ENCODE measurements at regions not wholly inside any gene's neighbourhood (a gene's known extent, or its start where the extent isn't known, plus 50 kb on each side); places are given as distances from the start of the nearest gene placed in this dataset.

- H3K4me3 ChIP-seq: no peak overlapping the region
- H3K36me3 ChIP-seq (replicated peaks in 1 of 2; ENCODE audit: insufficient read depth in 1 of 2, low read depth in 2 of 2): no peaks in the 10 kb centered on the region
- no peaks in the 10 kb centered on the region for H3K4me1 ChIP-seq
- no peak for DNase-seq
- no peaks in the 10 kb centered on the region for H3K9me3 ChIP-seq
- ATAC-seq: no peak
- H3K27me3 ChIP-seq: no peaks in the 10 kb centered on the region
- intact Hi-C loops (cut with DNase I): no loop called here
- no peak for TF ChIP-seq POLR2A (IDR thresholded peaks at IDR 0.05)
- TF ChIP-seq CTCF (IDR thresholded peaks at IDR 0.05): no peak
- H3K27ac ChIP-seq: no peak overlapping the region
Observed at GRCh38 chrX:39361736-39362135, 560.5 kb downstream of the MID1IP1 start.

- no peaks in the 10 kb centered on the region for H3K4me1 ChIP-seq
- intact Hi-C loops (cut with DNase I): no loop called here
- ATAC-seq (no peak), DNase-seq (no peak)
- H3K36me3 ChIP-seq (replicated peaks in 1 of 2; ENCODE audit: insufficient read depth in 1 of 2, low read depth in 2 of 2): no peaks in the 10 kb centered on the region
- 39 to 54% methylated on average over 4 to 5 of the region's 5 CpGs for WGBS, 2 donors
- no peak overlapping the region for H3K4me3 ChIP-seq
- no peak overlapping the region for H3K27ac ChIP-seq
- H3K9me3 ChIP-seq: no peaks in the 10 kb centered on the region
- H3K27me3 ChIP-seq: no peaks in the 10 kb centered on the region
- TF ChIP-seq CTCF (IDR thresholded peaks at IDR 0.05) (no peak), POLR2A (IDR thresholded peaks at IDR 0.05) (no peak)
Observed at GRCh38 chrX:39367416-39367815, 566.2 kb downstream of the MID1IP1 start.

GRCh38 chrX:39372115-39372514 lies 570.9 kb downstream of the MID1IP1 start:
- H3K4me3 ChIP-seq: no peak overlapping the region
- no peak overlapping the region for H3K27ac ChIP-seq
- no peaks in the 10 kb centered on the region for H3K36me3 ChIP-seq (replicated peaks in 1 of 2; ENCODE audit: insufficient read depth in 1 of 2, low read depth in 2 of 2)
- DNase-seq (no peak), ATAC-seq (no peak)
- no peaks in the 10 kb centered on the region for H3K9me3 ChIP-seq
- intact Hi-C loops (cut with DNase I): no loop called here
- TF ChIP-seq POLR2A (IDR thresholded peaks at IDR 0.05) (no peak), CTCF (IDR thresholded peaks at IDR 0.05) (no peak)
- 50 to 67% methylated on average over 3 of the region's 3 CpGs for WGBS, 2 donors
- H3K4me1 ChIP-seq: no peaks in the 10 kb centered on the region
- H3K27me3 ChIP-seq: no peaks in the 10 kb centered on the region

DNA sequence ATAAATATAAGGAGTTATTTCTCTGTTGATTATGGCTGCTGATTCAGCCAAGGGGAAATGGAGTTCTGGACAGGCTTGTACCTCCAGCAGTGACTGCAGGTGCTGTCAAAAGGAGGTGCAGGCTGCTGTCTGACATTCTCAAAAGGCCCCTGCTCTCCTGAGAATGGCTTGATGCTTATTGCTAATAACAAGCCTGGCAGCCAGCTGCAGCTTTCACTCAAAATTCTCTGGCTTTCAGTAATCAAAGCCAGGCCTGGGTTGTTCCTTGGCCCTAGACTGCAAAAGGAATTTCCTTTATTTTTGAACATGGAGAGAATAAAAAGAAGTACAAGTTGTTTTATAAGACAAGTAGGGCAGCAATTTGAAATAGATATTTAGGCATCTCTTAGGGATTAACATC lies 575.9 kb downstream of the MID1IP1 start:
- no peaks in the 10 kb centered on the region for H3K9me3 ChIP-seq
- no peaks in the 10 kb centered on the region for H3K36me3 ChIP-seq (replicated peaks in 1 of 2; ENCODE audit: insufficient read depth in 1 of 2, low read depth in 2 of 2)
- no peak for ATAC-seq
- no peaks in the 10 kb centered on the region for H3K4me1 ChIP-seq
- H3K27ac ChIP-seq: no peak overlapping the region
- no peak overlapping the region for H3K4me3 ChIP-seq
- no peaks in the 10 kb centered on the region for H3K27me3 ChIP-seq
- no peak for DNase-seq
- intact Hi-C loops (cut with DNase I): no loop called here
- no peak for TF ChIP-seq POLR2A (IDR thresholded peaks at IDR 0.05)
- no peak for TF ChIP-seq CTCF (IDR thresholded peaks at IDR 0.05)

- TF ChIP-seq CTCF (IDR thresholded peaks at IDR 0.05) (no peak), POLR2A (IDR thresholded peaks at IDR 0.05) (no peak)
- H3K36me3 ChIP-seq (replicated peaks in 1 of 2; ENCODE audit: insufficient read depth in 1 of 2, low read depth in 2 of 2): no peaks in the 10 kb centered on the region
- 86 to 91% methylated on average over 1 of the region's 1 CpG for WGBS, 2 donors
Observed at GRCh38 chrX:39377773-39378172, 576.5 kb downstream of the MID1IP1 start.

More at GRCh38 chrX:39377773-39378172, 576.5 kb downstream of the MID1IP1 start:
- H3K4me3 ChIP-seq: no peak overlapping the region
- no peak overlapping the region for H3K27ac ChIP-seq
- intact Hi-C loops (cut with DNase I): no loop called here
- DNase-seq (no peak), ATAC-seq (no peak)
- H3K27me3 ChIP-seq: no peaks in the 10 kb centered on the region
- H3K9me3 ChIP-seq: no peaks in the 10 kb centered on the region
- H3K4me1 ChIP-seq: no peaks in the 10 kb centered on the region

Data from body of pancreas (tissue), 4 donors.